ENCODE measurements at regions not wholly inside any gene's neighbourhood (a gene's known extent, or its start where the extent isn't known, plus 50 kb on each side); places are given as distances from the start of the nearest gene placed in this dataset.
A peak's percentile ranks its signal among the peaks of the same experiment; 100 is the strongest.

DNA sequence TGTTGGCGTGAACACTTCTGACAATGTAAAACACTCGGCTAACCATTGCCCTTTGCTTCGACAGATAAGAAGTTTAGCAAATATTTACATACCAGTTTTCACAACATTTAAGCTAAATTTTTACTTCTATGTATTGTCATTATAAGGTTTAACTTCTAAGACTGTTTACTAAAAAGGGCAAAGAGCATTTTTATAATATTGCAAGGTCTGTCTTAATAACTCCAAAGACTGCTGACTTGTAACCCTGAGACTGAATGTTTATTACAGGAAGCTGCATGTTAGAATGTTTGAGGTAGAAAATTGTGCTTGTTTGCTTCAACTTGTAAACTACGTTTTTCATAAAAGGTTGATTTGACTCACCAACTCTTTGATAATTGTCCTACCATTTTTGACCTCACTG lies 213.2 kb upstream of the RPS6KA3 start:
- DNase-seq = peak in 1 of 2 experiments; percentile 5
- TF ChIP-seq, protein P1, sequence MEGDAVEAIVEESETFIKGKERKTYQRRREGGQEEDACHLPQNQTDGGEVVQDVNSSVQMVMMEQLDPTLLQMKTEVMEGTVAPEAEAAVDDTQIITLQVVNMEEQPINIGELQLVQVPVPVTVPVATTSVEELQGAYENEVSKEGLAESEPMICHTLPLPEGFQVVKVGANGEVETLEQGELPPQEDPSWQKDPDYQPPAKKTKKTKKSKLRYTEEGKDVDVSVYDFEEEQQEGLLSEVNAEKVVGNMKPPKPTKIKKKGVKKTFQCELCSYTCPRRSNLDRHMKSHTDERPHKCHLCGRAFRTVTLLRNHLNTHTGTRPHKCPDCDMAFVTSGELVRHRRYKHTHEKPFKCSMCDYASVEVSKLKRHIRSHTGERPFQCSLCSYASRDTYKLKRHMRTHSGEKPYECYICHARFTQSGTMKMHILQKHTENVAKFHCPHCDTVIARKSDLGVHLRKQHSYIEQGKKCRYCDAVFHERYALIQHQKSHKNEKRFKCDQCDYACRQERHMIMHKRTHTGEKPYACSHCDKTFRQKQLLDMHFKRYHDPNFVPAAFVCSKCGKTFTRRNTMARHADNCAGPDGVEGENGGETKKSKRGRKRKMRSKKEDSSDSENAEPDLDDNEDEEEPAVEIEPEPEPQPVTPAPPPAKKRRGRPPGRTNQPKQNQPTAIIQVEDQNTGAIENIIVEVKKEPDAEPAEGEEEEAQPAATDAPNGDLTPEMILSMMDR (IDR thresholded peaks at IDR 0.05; ENCODE audit: insufficient read depth in 1 of 2, low read depth in 1 of 2, low read length in 1 of 2, severe bottlenecking in 1 of 2, unreplicated experiment in 1 of 2) = no peak
- Histone ChIP-seq H3K27me3 (replicated peaks; ENCODE audit: control insufficient read depth, insufficient read depth, low read length) (no peaks in the 10 kb centered on the region), H3K4me3 (ENCODE audit: low read depth, low read length) (no peak overlapping the region), H3K9me3 (no peaks in the 10 kb centered on the region), H3K4me1 (peaks cover 55% of the 10 kb centered on the region), H3K36me3 (ENCODE audit: control insufficient read depth, insufficient read depth, low read length) (no peaks in the 10 kb centered on the region)
- peak overlapping the region; percentile 16 for H3K27ac Mint-ChIP-seq (ENCODE audit: unreplicated experiment)
- BruUV-seq (replicated peaks) = no TSS peak
- peaks cover 23% of the 10 kb centered on the region for H3K4me1 Mint-ChIP-seq (ENCODE audit: low read depth, unreplicated experiment)
- no peak overlapping the region for H3K4me3 Mint-ChIP-seq (ENCODE audit: unreplicated experiment)
- POLR2A ChIA-PET = no interaction called here
- intact Hi-C loops (cut with micrococcal nuclease; ENCODE audit: unreplicated experiment) = loop anchor here (2.0 to 5.0 kb wide), 2 partner anchors 38 to 117 kb away; no protein-coding TSS in a partner anchor
- H3K36me3 Mint-ChIP-seq (ENCODE audit: insufficient read depth, unreplicated experiment) = no peaks in the 10 kb centered on the region
- CTCF ChIA-PET = no interaction called here
- H3K27me3 Mint-ChIP-seq (ENCODE audit: insufficient read depth, unreplicated experiment) = no peaks in the 10 kb centered on the region
- H3K9me3 Mint-ChIP-seq (ENCODE audit: unreplicated experiment) = no peaks in the 10 kb centered on the region

DNA sequence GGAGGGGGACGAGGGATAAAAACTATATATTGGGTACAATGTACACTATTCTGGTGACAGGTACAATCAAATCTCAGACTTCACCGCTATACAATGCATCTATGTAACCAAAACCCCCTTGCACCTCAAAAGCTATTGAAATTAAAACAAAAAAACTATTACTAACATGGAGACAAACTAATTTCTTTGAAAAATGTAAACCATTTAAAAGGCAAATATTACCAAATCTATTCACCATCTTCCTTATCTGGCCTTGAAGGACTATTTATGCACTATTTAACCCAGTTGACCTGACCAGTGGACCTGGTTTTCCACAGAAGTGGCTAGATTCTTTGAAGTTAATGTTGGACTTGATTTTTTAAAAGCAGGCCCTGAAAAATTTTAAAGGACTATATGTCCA lies 212.3 kb upstream of the RPS6KA3 start:
- intact Hi-C loops (cut with micrococcal nuclease; ENCODE audit: unreplicated experiment) = loop anchor here (2.0 to 5.0 kb wide), 2 partner anchors 37 to 116 kb away; no protein-coding TSS in a partner anchor
- Mint-ChIP-seq H3K9me3 (ENCODE audit: unreplicated experiment) (no peaks in the 10 kb centered on the region), H3K4me3 (ENCODE audit: unreplicated experiment) (no peak overlapping the region), H3K27me3 (ENCODE audit: insufficient read depth, unreplicated experiment) (no peaks in the 10 kb centered on the region), H3K27ac (ENCODE audit: unreplicated experiment) (peak overlapping the region; percentile 81), H3K36me3 (ENCODE audit: insufficient read depth, unreplicated experiment) (no peaks in the 10 kb centered on the region), H3K4me1 (ENCODE audit: low read depth, unreplicated experiment) (peaks cover 23% of the 10 kb centered on the region)
- Histone ChIP-seq H3K36me3 (ENCODE audit: control insufficient read depth, insufficient read depth, low read length) (no peaks in the 10 kb centered on the region), H3K9me3 (no peaks in the 10 kb centered on the region), H3K4me1 (peaks cover 55% of the 10 kb centered on the region), H3K4me3 (ENCODE audit: low read depth, low read length) (no peak overlapping the region), H3K27me3 (replicated peaks; ENCODE audit: control insufficient read depth, insufficient read depth, low read length) (no peaks in the 10 kb centered on the region)
- no TSS peak for BruUV-seq (replicated peaks)
- peak in 1 of 2 experiments; percentile 14 for DNase-seq
- TF ChIP-seq, protein P1 (IDR thresholded peaks at IDR 0.05; ENCODE audit: insufficient read depth in 1 of 2, low read depth in 1 of 2, low read length in 1 of 2, severe bottlenecking in 1 of 2, unreplicated experiment in 1 of 2) = no peak
- POLR2A ChIA-PET = no interaction called here
- CTCF ChIA-PET = no interaction called here

DNA sequence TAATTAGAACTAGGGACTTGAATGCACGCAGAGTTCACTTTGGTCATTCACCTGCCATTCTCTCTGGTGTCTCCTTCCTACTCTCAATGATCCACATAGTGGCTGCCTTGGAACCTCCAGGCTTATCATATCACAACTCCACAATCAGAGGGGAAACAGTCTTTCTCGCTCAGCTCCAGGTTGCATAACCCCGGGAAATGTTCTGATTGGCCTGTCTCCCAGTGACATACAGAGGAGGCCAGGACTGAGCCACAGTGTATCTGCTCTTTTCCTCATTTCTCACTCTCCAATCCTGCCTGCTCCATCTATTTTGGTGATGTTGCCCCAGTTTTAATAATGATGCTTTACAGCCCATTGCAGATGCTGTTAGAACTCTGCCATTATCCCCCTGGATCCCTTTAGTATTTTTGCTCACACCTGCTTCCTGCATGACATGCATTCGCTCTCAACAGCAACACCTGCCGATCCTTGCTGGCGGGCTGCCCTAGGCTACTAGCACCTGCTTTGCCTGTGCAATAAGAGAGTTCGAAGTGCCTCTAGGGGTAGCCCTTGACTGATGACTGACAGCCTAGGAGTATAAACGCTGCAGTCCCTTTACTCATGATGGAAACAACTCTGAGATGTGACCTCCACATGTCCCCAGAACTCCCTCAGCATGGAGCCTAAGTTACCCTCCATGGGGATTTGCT lies 211.3 kb upstream of the RPS6KA3 start:
- intact Hi-C loops (cut with micrococcal nuclease; ENCODE audit: unreplicated experiment) = loop anchor here (2.0 to 5.0 kb wide), 2 partner anchors 36 to 115 kb away; no protein-coding TSS in a partner anchor
- POLR2A ChIA-PET = interaction anchor here (0.6 kb wide), 1 partner anchor 1261 kb away, joined by 4 read pairs; no protein-coding TSS in a partner anchor
- peak overlapping the region; percentile 81 for H3K27ac Mint-ChIP-seq (ENCODE audit: unreplicated experiment)

More for the DNA sequence above, 211.3 kb upstream of the RPS6KA3 start:
- no peaks in the 10 kb centered on the region for H3K36me3 Mint-ChIP-seq (ENCODE audit: insufficient read depth, unreplicated experiment)
- Histone ChIP-seq H3K4me3 (ENCODE audit: low read depth, low read length) (no peak overlapping the region), H3K36me3 (ENCODE audit: control insufficient read depth, insufficient read depth, low read length) (no peaks in the 10 kb centered on the region), H3K9me3 (no peaks in the 10 kb centered on the region), H3K4me1 (peaks cover 55% of the 10 kb centered on the region), H3K27me3 (replicated peaks; ENCODE audit: control insufficient read depth, insufficient read depth, low read length) (no peaks in the 10 kb centered on the region)
- DNase-seq = peak; percentile 26 to 44
- H3K27me3 Mint-ChIP-seq (ENCODE audit: insufficient read depth, unreplicated experiment) = no peaks in the 10 kb centered on the region
- peaks cover 23% of the 10 kb centered on the region for H3K4me1 Mint-ChIP-seq (ENCODE audit: low read depth, unreplicated experiment)
- no peaks in the 10 kb centered on the region for H3K9me3 Mint-ChIP-seq (ENCODE audit: unreplicated experiment)
- TF ChIP-seq, protein P1 (IDR thresholded peaks at IDR 0.05; ENCODE audit: insufficient read depth in 1 of 2, low read depth in 1 of 2, low read length in 1 of 2, severe bottlenecking in 1 of 2, unreplicated experiment in 1 of 2) = no peak
- no TSS peak for BruUV-seq (replicated peaks)
- CTCF ChIA-PET = no interaction called here
- no peak overlapping the region for H3K4me3 Mint-ChIP-seq (ENCODE audit: unreplicated experiment)
